ENCODE measurements at regions not wholly inside any gene's neighbourhood (a gene's known extent, or its start where the extent isn't known, plus 50 kb on each side); places are given as distances from the start of the nearest gene placed in this dataset.
"Not testable (repeated sequence)": the region's sequence is repeated elsewhere in the genome, so short reads cannot be mapped to it uniquely, and the experiment has no call there.

GRCh38 chr21:35482933-35483662, 434.0 kb upstream of the RUNX1 start:
- DNase-seq, result no peak

GRCh38 chr21:35482096-35482495, 433.0 kb upstream of the RUNX1 start:
- no peak for DNase-seq

- no peak for DNase-seq
Measured at GRCh38 chr21:35481005-35481404, 431.9 kb upstream of the RUNX1 start.

GRCh38 chr21:35479529-35479928, 430.4 kb upstream of the RUNX1 start:
- DNase-seq, result no peak

GRCh38 chr21:35479065-35479448, 430.0 kb upstream of the RUNX1 start:
- no peak for DNase-seq

- no peak for DNase-seq
Measured at GRCh38 chr21:35478161-35479064, 429.3 kb upstream of the RUNX1 start.

- no peak for DNase-seq
Measured at GRCh38 chr21:35477622-35478021, 428.5 kb upstream of the RUNX1 start.

- no peak for DNase-seq
Measured at GRCh38 chr21:35476621-35477395, 427.7 kb upstream of the RUNX1 start.

GRCh38 chr21:35475762-35476161, 426.7 kb upstream of the RUNX1 start:
- DNase-seq, result no peak

GRCh38 chr21:35475009-35475408, 425.9 kb upstream of the RUNX1 start:
- no peak for DNase-seq

- no peak for DNase-seq
Measured at GRCh38 chr21:35473496-35473895, 424.4 kb upstream of the RUNX1 start.

- DNase-seq, result no peak
Measured at GRCh38 chr21:35470522-35470921, 421.4 kb upstream of the RUNX1 start.

GRCh38 chr21:35469498-35469897, 420.4 kb upstream of the RUNX1 start:
- no peak for DNase-seq

- no peak for DNase-seq
Measured at GRCh38 chr21:35468991-35469390, 419.9 kb upstream of the RUNX1 start.

- no peak for DNase-seq
Measured at GRCh38 chr21:35467566-35467965, 418.5 kb upstream of the RUNX1 start.

GRCh38 chr21:35466681-35467080, 417.6 kb upstream of the RUNX1 start:
- DNase-seq, result not testable (repeated sequence)

- no peak for DNase-seq
Measured at GRCh38 chr21:35465741-35466140, 416.6 kb upstream of the RUNX1 start.

GRCh38 chr21:35461700-35462099, 412.6 kb upstream of the RUNX1 start:
- no peak for DNase-seq

GRCh38 chr21:35460441-35460840, 411.3 kb upstream of the RUNX1 start:
- DNase-seq, result no peak

- DNase-seq, result no peak
Measured at GRCh38 chr21:35458405-35458804, 409.3 kb upstream of the RUNX1 start.

- no peak for DNase-seq
Measured at GRCh38 chr21:35457097-35457804, 408.1 kb upstream of the RUNX1 start.

GRCh38 chr21:35451276-35451675, 402.2 kb upstream of the RUNX1 start:
- no peak for DNase-seq

- DNase-seq, result no peak
Measured at GRCh38 chr21:35450830-35451229, 401.7 kb upstream of the RUNX1 start.
